Naive thymus-derived CD4-positive, alpha-beta T cell (primary cell): ENCODE measurements at regions not wholly inside any gene's neighbourhood (a gene's known extent, or its start where the extent isn't known, plus 50 kb on each side); places are given as distances from the start of the nearest gene placed in this dataset.

Experiments used
- ATAC-seq: fragments of 150-1000 bp; cut with Tn5 transposase; 2 replicates; pipeline ENCODE4 v1.10.0; 2021; ENCODE audit warnings: mild to moderate bottlenecking, moderate library complexity
- CTCF ChIA-PET: fragments of 350-600 bp; sonication (Branson Sonifier 250); formaldehyde crosslinking; loops from one replicate; lab custom pipeline; 2021; ENCODE audit warnings: antibody characterized with exemption; lab: Charles Lee
- POLR2A ChIA-PET: fragments of 350-600 bp; sonication (Branson Sonifier 250); formaldehyde crosslinking; loops from one replicate; lab custom pipeline; 2021; ENCODE audit warnings: antibody characterized with exemption, inconsistent platforms; lab: Charles Lee
- DNase-seq, 9 donors: peaks; one replicate each; pipeline versions ENCODE4 v3.0.0 to v3.0.0-alpha.2; 2020 to 2022; ENCODE audit warnings: mixed read lengths in 1 of 9
- H3K27ac ChIP-seq: one replicate; pipeline ENCODE4 v1.7.0; 2013; ENCODE audit warnings: mild to moderate bottlenecking, low read depth, low read length, moderate library complexity
- H3K27me3 ChIP-seq, 2 donors: one replicate each; pipeline ENCODE4 v1.7.0; 2013; ENCODE audit warnings: low read length in 2 of 2, mild to moderate bottlenecking in 2 of 2, moderate library complexity in 2 of 2; ENCODE audit not compliant: control insufficient read depth in 2 of 2, insufficient read depth in 2 of 2
- H3K36me3 ChIP-seq, 3 experiments: 1 replicate in 2 of 3; 2 replicates in 1 of 3; pipeline ENCODE4 v1.7.0; 2013; ENCODE audit warnings: low read length in 3 of 3, mild to moderate bottlenecking in 3 of 3, moderate library complexity in 1 of 3; ENCODE audit not compliant: insufficient read depth in 3 of 3, control insufficient read depth in 2 of 3
- H3K4me1 ChIP-seq, 2 donors: one replicate each; pipeline ENCODE4 v1.7.0; 2013; ENCODE audit warnings: low read length in 2 of 2, mild to moderate bottlenecking in 2 of 2, moderate library complexity in 1 of 2; ENCODE audit not compliant: control insufficient read depth in 2 of 2, insufficient read depth in 2 of 2
- H3K4me3 ChIP-seq: 2 replicates; pipeline ENCODE4 v1.7.0; 2013; ENCODE audit warnings: mild to moderate bottlenecking, low read length
- H3K9me3 ChIP-seq, 3 experiments: 1 replicate in 2 of 3; 2 replicates in 1 of 3; pipeline ENCODE4 v1.7.0; 2013; ENCODE audit warnings: low read length in 3 of 3; ENCODE audit not compliant: control insufficient read depth in 2 of 3
- H3K27ac Mint-ChIP-seq, 9 donors: one replicate each; pipeline ENCODE4 v1.8.0; 2020 to 2022; ENCODE audit warnings: mixed read lengths in 9 of 9, mild to moderate bottlenecking in 8 of 9, moderate library complexity in 5 of 9, inconsistent platforms in 2 of 9
- H3K27me3 Mint-ChIP-seq, 5 donors: one replicate each; pipeline ENCODE4 v1.8.0; 2021 to 2022; ENCODE audit warnings: mixed read lengths in 5 of 5, mild to moderate bottlenecking in 1 of 5
- H3K36me3 Mint-ChIP-seq, 5 donors: one replicate each; pipeline ENCODE4 v1.8.0; 2020 to 2022; ENCODE audit warnings: mixed read lengths in 5 of 5, mild to moderate bottlenecking in 3 of 5, inconsistent platforms in 1 of 5
- H3K4me1 Mint-ChIP-seq, 7 donors: one replicate each; pipeline ENCODE4 v1.8.0; 2020 to 2022; ENCODE audit warnings: mixed read lengths in 7 of 7, mild to moderate bottlenecking in 3 of 7, inconsistent platforms in 1 of 7
- H3K4me3 Mint-ChIP-seq, 10 donors: one replicate each; pipeline ENCODE4 v1.8.0; 2020 to 2022; ENCODE audit warnings: mild to moderate bottlenecking in 10 of 10, mixed read lengths in 10 of 10, moderate library complexity in 6 of 10, inconsistent platforms in 2 of 10
- H3K9me3 Mint-ChIP-seq, 11 donors: one replicate each; pipeline ENCODE4 v1.8.0; 2020 to 2022; ENCODE audit warnings: mixed read lengths in 11 of 11, mild to moderate bottlenecking in 4 of 11, inconsistent platforms in 1 of 11, moderate library complexity in 1 of 11
- intact Hi-C, 2 donors: fragments of 100-400 bp; cut with micrococcal nuclease; formaldehyde crosslinking; loops; one replicate each; pipeline ENCODE4 v1.15.1; 2023

DNA sequence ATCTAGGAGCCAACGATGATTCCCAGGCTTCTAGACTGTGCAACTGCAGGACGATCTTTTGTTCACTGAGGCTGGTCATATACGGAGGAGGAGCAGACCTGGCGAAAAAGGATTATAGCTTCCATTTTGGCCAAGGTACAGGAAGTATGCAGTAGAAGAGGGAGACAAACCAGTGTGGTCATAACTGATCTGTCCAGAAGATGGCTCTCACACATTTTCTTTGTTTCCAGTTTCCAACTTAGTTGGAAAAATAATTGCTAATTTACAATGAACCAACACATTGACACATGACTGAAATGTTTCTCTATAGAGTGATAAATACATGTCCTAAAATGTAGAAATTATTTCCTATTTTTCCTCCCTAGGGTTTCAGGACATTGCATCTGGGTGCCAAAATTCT is 364.1 kb upstream of the BTBD3 start:
- no peaks in the 10 kb centered on the region for H3K36me3 Mint-ChIP-seq
- DNase-seq (no peak), ATAC-seq (no peak)
- H3K4me1 ChIP-seq = no peaks in the 10 kb centered on the region
- peaks cover 0 to 6% (median 0%) of the 10 kb centered on the region in 11 donors for H3K9me3 Mint-ChIP-seq
- no peak overlapping the region for H3K4me3 ChIP-seq
- H3K4me3 Mint-ChIP-seq = no peak overlapping the region
- ChIA-PET POLR2A (no interaction called here), CTCF (no interaction called here)
- no peak overlapping the region for H3K27ac Mint-ChIP-seq
- no peaks in the 10 kb centered on the region for H3K27me3 Mint-ChIP-seq
- H3K4me1 Mint-ChIP-seq = no peaks in the 10 kb centered on the region
- no peaks in the 10 kb centered on the region for H3K9me3 ChIP-seq
- H3K36me3 ChIP-seq = no peaks in the 10 kb centered on the region
- intact Hi-C loops = no loop called here
- no peaks in the 10 kb centered on the region for H3K27me3 ChIP-seq
- no peak overlapping the region for H3K27ac ChIP-seq

GRCh38 chr20:11555510-11555909 is 362.2 kb upstream of the BTBD3 start:
- POLR2A ChIA-PET = no interaction called here
- DNase-seq (no peak), ATAC-seq (no peak)
- H3K4me1 Mint-ChIP-seq = no peaks in the 10 kb centered on the region
- H3K36me3 Mint-ChIP-seq = no peaks in the 10 kb centered on the region
- no peak overlapping the region for H3K4me3 ChIP-seq
- no peak overlapping the region for H3K27ac ChIP-seq
- no peaks in the 10 kb centered on the region for H3K36me3 ChIP-seq
- H3K27me3 ChIP-seq = no peaks in the 10 kb centered on the region
- peaks cover 0 to 9% (median 0%) of the 10 kb centered on the region in 11 donors for H3K9me3 Mint-ChIP-seq
- H3K27ac Mint-ChIP-seq = no peak overlapping the region
- no peak overlapping the region for H3K4me3 Mint-ChIP-seq
- no peaks in the 10 kb centered on the region for H3K4me1 ChIP-seq
- no peaks in the 10 kb centered on the region for H3K27me3 Mint-ChIP-seq
- intact Hi-C loops = no loop called here
- no peaks in the 10 kb centered on the region for H3K9me3 ChIP-seq
- CTCF ChIA-PET = no interaction called here

DNA sequence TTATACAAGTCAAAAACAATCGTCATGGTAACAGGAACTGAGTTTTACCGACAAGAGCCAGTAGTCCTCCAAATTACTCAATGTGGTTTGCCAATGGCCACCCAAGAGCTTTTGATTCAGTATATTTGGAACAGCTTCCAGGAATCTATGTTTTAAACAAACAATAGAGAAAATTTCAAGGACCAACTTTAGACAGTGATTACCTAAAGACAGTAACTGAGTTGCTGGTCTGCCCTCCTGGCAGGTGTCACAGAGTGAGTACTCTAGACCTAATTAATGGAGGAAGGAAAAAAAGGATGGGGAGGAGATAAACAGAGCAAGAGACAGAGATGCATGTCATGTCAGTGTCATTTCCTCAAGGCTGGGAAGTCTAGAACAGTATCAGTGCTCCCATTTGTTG is 361.3 kb upstream of the BTBD3 start:
- DNase-seq (no peak), ATAC-seq (no peak)
- H3K4me1 ChIP-seq = no peaks in the 10 kb centered on the region
- Mint-ChIP-seq H3K27ac (no peak overlapping the region), H3K4me1 (no peaks in the 10 kb centered on the region), H3K36me3 (no peaks in the 10 kb centered on the region), H3K9me3 (peaks cover 0 to 9% (median 0%) of the 10 kb centered on the region in 11 donors), H3K4me3 (no peak overlapping the region), H3K27me3 (no peaks in the 10 kb centered on the region)
- ChIA-PET POLR2A (no interaction called here), CTCF (no interaction called here)
- no peaks in the 10 kb centered on the region for H3K9me3 ChIP-seq
- intact Hi-C loops = no loop called here
- H3K27me3 ChIP-seq = no peaks in the 10 kb centered on the region
- H3K27ac ChIP-seq = no peak overlapping the region
- H3K36me3 ChIP-seq = no peaks in the 10 kb centered on the region
- H3K4me3 ChIP-seq = no peak overlapping the region

- intact Hi-C loops = no loop called here
- no peaks in the 10 kb centered on the region for H3K27me3 ChIP-seq
- DNase-seq (no peak), ATAC-seq (no peak)
- CTCF ChIA-PET = no interaction called here
- no peak overlapping the region for H3K27ac ChIP-seq
- H3K36me3 ChIP-seq = no peaks in the 10 kb centered on the region
- H3K9me3 Mint-ChIP-seq = peaks cover 0 to 13% (median 5%) of the 10 kb centered on the region in 11 donors
- no peak overlapping the region for H3K27ac Mint-ChIP-seq
- H3K4me3 ChIP-seq = no peak overlapping the region
- H3K9me3 ChIP-seq = no peaks in the 10 kb centered on the region
- H3K36me3 Mint-ChIP-seq = no peaks in the 10 kb centered on the region
- POLR2A ChIA-PET = no interaction called here
- no peaks in the 10 kb centered on the region for H3K4me1 Mint-ChIP-seq
- H3K4me3 Mint-ChIP-seq = no peak overlapping the region
- no peaks in the 10 kb centered on the region for H3K27me3 Mint-ChIP-seq
- no peaks in the 10 kb centered on the region for H3K4me1 ChIP-seq
These were observed 353.2 kb upstream of the BTBD3 start for GRCh38 chr20:11564491-11564890.

- H3K9me3 Mint-ChIP-seq = peaks cover 0 to 13% (median 4%) of the 10 kb centered on the region in 11 donors
- no peak overlapping the region for H3K27ac Mint-ChIP-seq
- no peaks in the 10 kb centered on the region for H3K9me3 ChIP-seq
- no peak for ATAC-seq
- no peaks in the 10 kb centered on the region for H3K36me3 Mint-ChIP-seq
- H3K4me1 Mint-ChIP-seq = no peaks in the 10 kb centered on the region
- DNase-seq = no peak
- ChIA-PET CTCF (no interaction called here), POLR2A (no interaction called here)
- no peak overlapping the region for H3K27ac ChIP-seq
- H3K36me3 ChIP-seq = no peaks in the 10 kb centered on the region
- H3K4me3 Mint-ChIP-seq = no peak overlapping the region
- no peaks in the 10 kb centered on the region for H3K27me3 Mint-ChIP-seq
- no peaks in the 10 kb centered on the region for H3K4me1 ChIP-seq
- intact Hi-C loops = no loop called here
- no peak overlapping the region for H3K4me3 ChIP-seq
- H3K27me3 ChIP-seq = no peaks in the 10 kb centered on the region
These were observed 348.5 kb upstream of the BTBD3 start for GRCh38 chr20:11569163-11569562.

GRCh38 chr20:11573507-11573906 is 344.2 kb upstream of the BTBD3 start:
- no peak overlapping the region for H3K4me3 Mint-ChIP-seq
- Histone ChIP-seq H3K4me1 (no peaks in the 10 kb centered on the region), H3K36me3 (no peaks in the 10 kb centered on the region), H3K27ac (no peak overlapping the region), H3K27me3 (no peaks in the 10 kb centered on the region), H3K4me3 (no peak overlapping the region), H3K9me3 (no peaks in the 10 kb centered on the region)
- H3K9me3 Mint-ChIP-seq = peaks cover 0 to 11% (median 4%) of the 10 kb centered on the region in 11 donors
- intact Hi-C loops = no loop called here
- H3K4me1 Mint-ChIP-seq = no peaks in the 10 kb centered on the region
- ChIA-PET POLR2A (no interaction called here), CTCF (no interaction called here)
- no peaks in the 10 kb centered on the region for H3K27me3 Mint-ChIP-seq
- no peak for DNase-seq
- no peaks in the 10 kb centered on the region for H3K36me3 Mint-ChIP-seq
- ATAC-seq = no peak
- no peak overlapping the region for H3K27ac Mint-ChIP-seq

- CTCF ChIA-PET = no interaction called here
- DNase-seq = no peak
- intact Hi-C loops = no loop called here
These were observed 336.4 kb upstream of the BTBD3 start for GRCh38 chr20:11581271-11581670.

More at GRCh38 chr20:11581271-11581670, 336.4 kb upstream of the BTBD3 start:
- no peak for ATAC-seq
- Histone ChIP-seq H3K4me1 (no peaks in the 10 kb centered on the region), H3K27me3 (no peaks in the 10 kb centered on the region), H3K9me3 (no peaks in the 10 kb centered on the region), H3K4me3 (no peak overlapping the region), H3K27ac (no peak overlapping the region), H3K36me3 (no peaks in the 10 kb centered on the region)
- Mint-ChIP-seq H3K4me1 (no peaks in the 10 kb centered on the region), H3K4me3 (no peak overlapping the region), H3K36me3 (no peaks in the 10 kb centered on the region), H3K9me3 (peaks cover 0 to 15% (median 2%) of the 10 kb centered on the region in 11 donors), H3K27ac (no peak overlapping the region), H3K27me3 (no peaks in the 10 kb centered on the region)
- POLR2A ChIA-PET = no interaction called here
